ENCODE measurements at regions not wholly inside any gene's neighbourhood (a gene's known extent, or its start where the extent isn't known, plus 50 kb on each side); places are given as distances from the start of the nearest gene placed in this dataset.
A peak's percentile ranks its signal among the peaks of the same experiment; 100 is the strongest.

DNA sequence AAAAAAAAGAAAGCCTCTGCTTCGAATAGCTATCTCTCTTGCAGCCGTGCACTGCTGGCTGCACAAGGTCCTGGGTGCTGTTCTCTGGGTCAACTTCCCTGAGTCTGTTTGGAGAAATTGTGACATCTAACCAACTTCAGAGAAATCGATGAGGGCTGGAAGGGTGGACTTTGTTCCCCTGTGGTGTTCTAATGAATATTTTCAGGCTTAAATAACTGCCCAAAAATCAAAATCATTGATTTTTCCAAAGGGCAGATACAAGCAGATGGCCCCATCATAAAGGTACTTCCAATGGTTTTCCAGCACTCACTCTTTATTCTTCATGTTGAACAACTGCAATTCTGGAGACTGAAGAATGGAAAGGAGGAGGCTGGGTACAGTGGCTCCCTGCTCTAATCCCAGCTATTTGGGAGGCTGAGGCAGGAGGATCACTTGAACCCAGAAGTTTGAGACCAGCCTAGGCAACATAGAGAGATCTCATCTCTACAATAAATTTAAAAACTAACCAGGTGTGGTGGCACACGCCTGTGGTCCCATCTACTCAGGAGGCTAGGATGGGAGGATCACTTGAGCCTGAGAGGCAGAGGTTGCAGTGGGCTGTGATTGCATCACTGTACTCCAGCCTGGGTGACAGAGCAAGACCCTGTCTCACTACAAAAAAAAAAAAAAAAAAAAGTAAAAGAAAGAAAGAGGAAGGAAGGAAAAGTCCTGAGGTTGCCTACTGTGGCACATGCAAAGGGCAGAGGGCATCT, 59.1 kb downstream of the FOXA2 start (continued):
- TF ChIP-seq HNRNPK (IDR thresholded peaks at IDR 0.05; ENCODE audit: low read depth, low read length, poor library complexity, severe bottlenecking) (no peak), TBL1XR1 (IDR thresholded peaks at IDR 0.05; ENCODE audit: borderline replicate concordance, low read length, partially characterized antibody) (peak; percentile 75), ZNF510 (CRISPR knock-in tag; IDR thresholded peaks at IDR 0.05; ENCODE audit: low read depth) (no peak; the same call in 1 of the 2 replicates), AGO2 (optimal IDR thresholded peaks at IDR 0.05; ENCODE audit: low read depth, low read length) (no peak), SOX5 (CRISPR knock-in tag; IDR thresholded peaks at IDR 0.05; ENCODE audit: borderline replicate concordance) (peak; percentile 88), CHD4 (IDR thresholded peaks at IDR 0.05; ENCODE audit: borderline replicate concordance, low read length) (no peak), EED (CRISPR knock-in tag; IDR thresholded peaks at IDR 0.05) (no peak), HNRNPUL1 (IDR thresholded peaks at IDR 0.05; ENCODE audit: low read depth, low read length) (no peak), KAT2B (IDR thresholded peaks at IDR 0.05; ENCODE audit: borderline replicate concordance, low read depth, low read length) (peak; percentile 98), KDM5B (CRISPR knock-in tag; IDR thresholded peaks at IDR 0.05; ENCODE audit: borderline replicate concordance) (peak; percentile 61; the same call in 1 of the 2 replicates), MLLT10 (CRISPR knock-in tag; IDR thresholded peaks at IDR 0.05) (no peak), ZBTB20 (CRISPR knock-in tag; IDR thresholded peaks at IDR 0.05; ENCODE audit: borderline replicate concordance, low read depth) (0 out of 2 replicates have a peak, but pooled peaks have one; percentile 45), ZNF670 (CRISPR knock-in tag; IDR thresholded peaks at IDR 0.05; ENCODE audit: borderline replicate concordance) (no peak), PITX1 (CRISPR knock-in tag; IDR thresholded peaks at IDR 0.05) (peak; percentile 79), MATR3 (CRISPR knock-in tag; IDR thresholded peaks at IDR 0.05) (no peak), POLR2A (IDR thresholded peaks at IDR 0.05; ENCODE audit: insufficient read depth in 1 of 2, low read depth in 2 of 2, low read length in 2 of 2) (peak; percentile 42 to 59; a peak in 2 of 4 replicates)
- TF ChIP-seq, protein P1, sequence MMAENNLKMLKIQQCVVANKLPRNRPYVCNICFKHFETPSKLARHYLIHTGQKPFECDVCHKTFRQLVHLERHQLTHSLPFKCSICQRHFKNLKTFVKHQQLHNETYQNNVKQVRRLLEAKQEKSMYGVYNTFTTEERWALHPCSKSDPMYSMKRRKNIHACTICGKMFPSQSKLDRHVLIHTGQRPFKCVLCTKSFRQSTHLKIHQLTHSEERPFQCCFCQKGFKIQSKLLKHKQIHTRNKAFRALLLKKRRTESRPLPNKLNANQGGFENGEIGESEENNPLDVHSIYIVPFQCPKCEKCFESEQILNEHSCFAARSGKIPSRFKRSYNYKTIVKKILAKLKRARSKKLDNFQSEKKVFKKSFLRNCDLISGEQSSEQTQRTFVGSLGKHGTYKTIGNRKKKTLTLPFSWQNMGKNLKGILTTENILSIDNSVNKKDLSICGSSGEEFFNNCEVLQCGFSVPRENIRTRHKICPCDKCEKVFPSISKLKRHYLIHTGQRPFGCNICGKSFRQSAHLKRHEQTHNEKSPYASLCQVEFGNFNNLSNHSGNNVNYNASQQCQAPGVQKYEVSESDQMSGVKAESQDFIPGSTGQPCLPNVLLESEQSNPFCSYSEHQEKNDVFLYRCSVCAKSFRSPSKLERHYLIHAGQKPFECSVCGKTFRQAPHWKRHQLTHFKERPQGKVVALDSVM (CRISPR knock-in tag; IDR thresholded peaks at IDR 0.05), result peak; percentile 98
- TF ChIP-seq, protein P2, sequence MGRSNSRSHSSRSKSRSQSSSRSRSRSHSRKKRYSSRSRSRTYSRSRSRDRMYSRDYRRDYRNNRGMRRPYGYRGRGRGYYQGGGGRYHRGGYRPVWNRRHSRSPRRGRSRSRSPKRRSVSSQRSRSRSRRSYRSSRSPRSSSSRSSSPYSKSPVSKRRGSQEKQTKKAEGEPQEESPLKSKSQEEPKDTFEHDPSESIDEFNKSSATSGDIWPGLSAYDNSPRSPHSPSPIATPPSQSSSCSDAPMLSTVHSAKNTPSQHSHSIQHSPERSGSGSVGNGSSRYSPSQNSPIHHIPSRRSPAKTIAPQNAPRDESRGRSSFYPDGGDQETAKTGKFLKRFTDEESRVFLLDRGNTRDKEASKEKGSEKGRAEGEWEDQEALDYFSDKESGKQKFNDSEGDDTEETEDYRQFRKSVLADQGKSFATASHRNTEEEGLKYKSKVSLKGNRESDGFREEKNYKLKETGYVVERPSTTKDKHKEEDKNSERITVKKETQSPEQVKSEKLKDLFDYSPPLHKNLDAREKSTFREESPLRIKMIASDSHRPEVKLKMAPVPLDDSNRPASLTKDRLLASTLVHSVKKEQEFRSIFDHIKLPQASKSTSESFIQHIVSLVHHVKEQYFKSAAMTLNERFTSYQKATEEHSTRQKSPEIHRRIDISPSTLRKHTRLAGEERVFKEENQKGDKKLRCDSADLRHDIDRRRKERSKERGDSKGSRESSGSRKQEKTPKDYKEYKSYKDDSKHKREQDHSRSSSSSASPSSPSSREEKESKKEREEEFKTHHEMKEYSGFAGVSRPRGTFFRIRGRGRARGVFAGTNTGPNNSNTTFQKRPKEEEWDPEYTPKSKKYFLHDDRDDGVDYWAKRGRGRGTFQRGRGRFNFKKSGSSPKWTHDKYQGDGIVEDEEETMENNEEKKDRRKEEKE (IDR thresholded peaks at IDR 0.05), result no peak
- TF ChIP-seq, protein P3, sequence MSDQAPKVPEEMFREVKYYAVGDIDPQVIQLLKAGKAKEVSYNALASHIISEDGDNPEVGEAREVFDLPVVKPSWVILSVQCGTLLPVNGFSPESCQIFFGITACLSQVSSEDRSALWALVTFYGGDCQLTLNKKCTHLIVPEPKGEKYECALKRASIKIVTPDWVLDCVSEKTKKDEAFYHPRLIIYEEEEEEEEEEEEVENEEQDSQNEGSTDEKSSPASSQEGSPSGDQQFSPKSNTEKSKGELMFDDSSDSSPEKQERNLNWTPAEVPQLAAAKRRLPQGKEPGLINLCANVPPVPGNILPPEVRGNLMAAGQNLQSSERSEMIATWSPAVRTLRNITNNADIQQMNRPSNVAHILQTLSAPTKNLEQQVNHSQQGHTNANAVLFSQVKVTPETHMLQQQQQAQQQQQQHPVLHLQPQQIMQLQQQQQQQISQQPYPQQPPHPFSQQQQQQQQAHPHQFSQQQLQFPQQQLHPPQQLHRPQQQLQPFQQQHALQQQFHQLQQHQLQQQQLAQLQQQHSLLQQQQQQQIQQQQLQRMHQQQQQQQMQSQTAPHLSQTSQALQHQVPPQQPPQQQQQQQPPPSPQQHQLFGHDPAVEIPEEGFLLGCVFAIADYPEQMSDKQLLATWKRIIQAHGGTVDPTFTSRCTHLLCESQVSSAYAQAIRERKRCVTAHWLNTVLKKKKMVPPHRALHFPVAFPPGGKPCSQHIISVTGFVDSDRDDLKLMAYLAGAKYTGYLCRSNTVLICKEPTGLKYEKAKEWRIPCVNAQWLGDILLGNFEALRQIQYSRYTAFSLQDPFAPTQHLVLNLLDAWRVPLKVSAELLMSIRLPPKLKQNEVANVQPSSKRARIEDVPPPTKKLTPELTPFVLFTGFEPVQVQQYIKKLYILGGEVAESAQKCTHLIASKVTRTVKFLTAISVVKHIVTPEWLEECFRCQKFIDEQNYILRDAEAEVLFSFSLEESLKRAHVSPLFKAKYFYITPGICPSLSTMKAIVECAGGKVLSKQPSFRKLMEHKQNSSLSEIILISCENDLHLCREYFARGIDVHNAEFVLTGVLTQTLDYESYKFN (CRISPR knock-in tag; conservative IDR thresholded peaks at IDR 0.05), result peak; percentile 100

Data from HepG2 (cell line).